GM21619 (cell line): ENCODE measurements at regions not wholly inside any gene's neighbourhood (a gene's known extent, or its start where the extent isn't known, plus 50 kb on each side); places are given as distances from the start of the nearest gene placed in this dataset.
A peak's percentile ranks its signal among the peaks of the same experiment; 100 is the strongest.
"Not testable (repeated sequence)": the region's sequence is repeated elsewhere in the genome, so short reads cannot be mapped to it uniquely, and the experiment has no call there.

Experiments used
- ATAC-seq: cut with Tn5 transposase; IDR thresholded peaks from one replicate; pipeline ENCODE4 v1.9.1; 2021; ENCODE audit not compliant: unreplicated experiment

GRCh38 chr1:94362466-94363058, 55.6 kb upstream of the ABCD3 start:
- ATAC-seq, result no peak

- no peak for ATAC-seq
Measured at GRCh38 chr1:94358630-94359599, 59.3 kb upstream of the ABCD3 start.

GRCh38 chr1:94357661-94358060, 60.5 kb upstream of the ABCD3 start:
- ATAC-seq, result no peak

GRCh38 chr1:94355485-94355980, 62.7 kb upstream of the ABCD3 start:
- no peak for ATAC-seq

- no peak for ATAC-seq
Measured at GRCh38 chr1:94351481-94351880, 66.7 kb upstream of the ABCD3 start.

GRCh38 chr1:94350350-94350924, 67.8 kb upstream of the ABCD3 start:
- no peak for ATAC-seq

GRCh38 chr1:94349853-94350252, 68.3 kb upstream of the ABCD3 start:
- no peak for ATAC-seq

- not testable (repeated sequence) for ATAC-seq
Measured at GRCh38 chr1:94348386-94348785, 69.8 kb upstream of the ABCD3 start.

- no peak for ATAC-seq
Measured at GRCh38 chr1:94345148-94345721, 73.0 kb upstream of the ABCD3 start.

GRCh38 chr1:94342416-94342815, 75.8 kb upstream of the ABCD3 start:
- no peak for ATAC-seq

GRCh38 chr1:94339206-94339927, 78.8 kb upstream of the ABCD3 start:
- ATAC-seq, result no peak

GRCh38 chr1:94336991-94337390, 81.2 kb upstream of the ABCD3 start:
- no peak for ATAC-seq

GRCh38 chr1:94335950-94336349, 82.2 kb upstream of the ABCD3 start:
- peak; percentile 51 for ATAC-seq

GRCh38 chr1:94335447-94335846, 82.7 kb upstream of the ABCD3 start:
- peak; percentile 41 for ATAC-seq

- peak; percentile 38 for ATAC-seq
Measured at GRCh38 chr1:94334764-94335163, 83.4 kb upstream of the ABCD3 start.

- ATAC-seq, result peak; percentile 57
Measured at GRCh38 chr1:94332952-94333351, 85.2 kb upstream of the ABCD3 start.

GRCh38 chr1:94332516-94332915, 85.7 kb upstream of the ABCD3 start:
- ATAC-seq, result no peak

- ATAC-seq, result no peak
Measured at GRCh38 chr1:94329986-94330385, 88.2 kb upstream of the ABCD3 start.

GRCh38 chr1:94329276-94329675, 88.9 kb upstream of the ABCD3 start:
- ATAC-seq, result no peak

GRCh38 chr1:94327001-94327690, 89.8 kb upstream of the ARHGAP29 start:
- no peak for ATAC-seq
